Nephron (organoid): ENCODE measurements at regions not wholly inside any gene's neighbourhood (a gene's known extent, or its start where the extent isn't known, plus 50 kb on each side); places are given as distances from the start of the nearest gene placed in this dataset.

ENCODE experiments used
- H3K27ac Mint-ChIP-seq, 3 experiments: 2 replicates each; pipeline ENCODE4 v1.8.0; 2020; ENCODE audit warnings: mixed read lengths in 3 of 3, mild to moderate bottlenecking in 2 of 3, moderate library complexity in 1 of 3
- H3K27me3 Mint-ChIP-seq: 2 replicates; pipeline ENCODE4 v1.8.0; 2021; ENCODE audit warnings: low read depth, mild to moderate bottlenecking, moderate library complexity, mixed read lengths
- H3K36me3 Mint-ChIP-seq: 2 replicates; pipeline ENCODE4 v1.8.0; 2020; ENCODE audit warnings: low read depth, mixed read lengths
- H3K4me1 Mint-ChIP-seq: 2 replicates; pipeline ENCODE4 v1.8.0; 2020; ENCODE audit warnings: mixed read lengths
- H3K4me3 Mint-ChIP-seq, 3 experiments: 2 replicates each; pipeline ENCODE4 v1.8.0; 2020; ENCODE audit warnings: mild to moderate bottlenecking in 3 of 3, mixed read lengths in 3 of 3, moderate library complexity in 2 of 3
- H3K9me3 Mint-ChIP-seq: 2 replicates; pipeline ENCODE4 v1.8.0; 2020; ENCODE audit warnings: mixed read lengths
- CTCF ChIP-seq, 3 experiments: fragments of 200-600 bp; sonication (generic); IDR thresholded peaks; one replicate each; pipeline ENCODE4 v1.5.0; 2021; ENCODE audit warnings: antibody characterized with exemption in 3 of 3; ENCODE audit not compliant: unreplicated experiment in 3 of 3

DNA sequence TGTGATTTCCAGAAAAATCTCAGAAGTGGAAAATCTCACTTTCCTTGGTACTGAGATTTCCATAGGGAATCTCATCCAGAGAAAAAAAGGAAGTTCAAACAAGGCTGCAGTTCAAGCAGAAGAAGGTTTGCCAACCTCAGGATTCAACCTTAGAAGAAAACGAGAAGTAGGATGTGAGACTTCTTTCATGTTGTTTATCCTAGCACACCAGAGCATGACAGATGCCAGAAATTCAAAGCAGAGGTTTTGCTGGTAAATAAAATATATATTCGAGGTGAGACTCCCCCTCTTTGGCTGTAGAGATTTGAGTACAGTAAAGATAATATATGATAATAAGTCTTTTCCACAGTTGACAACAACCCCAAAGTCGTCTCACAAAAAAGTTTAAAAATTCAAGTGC, 116.9 kb upstream of the SMC2 start:
- Mint-ChIP-seq H3K4me1 (no peaks in the 10 kb centered on the region), H3K36me3 (no peaks in the 10 kb centered on the region), H3K4me3 (no peak overlapping the region), H3K27ac (no peak overlapping the region), H3K27me3 (no peaks in the 10 kb centered on the region), H3K9me3 (no peaks in the 10 kb centered on the region)
- TF ChIP-seq CTCF (IDR thresholded peaks at IDR 0.05; ENCODE audit: unreplicated experiment in 3 of 3), result no peak

- Mint-ChIP-seq H3K36me3 (no peaks in the 10 kb centered on the region), H3K27ac (no peak overlapping the region), H3K4me3 (no peak overlapping the region), H3K27me3 (no peaks in the 10 kb centered on the region), H3K4me1 (no peaks in the 10 kb centered on the region), H3K9me3 (no peaks in the 10 kb centered on the region)
- TF ChIP-seq CTCF (IDR thresholded peaks at IDR 0.05; ENCODE audit: unreplicated experiment in 3 of 3), result no peak
Measured at GRCh38 chr9:103978396-103978795, 115.7 kb upstream of the SMC2 start.

- Mint-ChIP-seq H3K27me3 (no peaks in the 10 kb centered on the region), H3K36me3 (no peaks in the 10 kb centered on the region)
Measured at GRCh38 chr9:103981912-103982311, 112.2 kb upstream of the SMC2 start.

GRCh38 chr9:103985077-103985476, 109.0 kb upstream of the SMC2 start:
- H3K9me3 Mint-ChIP-seq, result no peaks in the 10 kb centered on the region
- no peak overlapping the region for H3K27ac Mint-ChIP-seq
- H3K4me1 Mint-ChIP-seq, result peaks cover 16% of the 10 kb centered on the region
- H3K4me3 Mint-ChIP-seq, result no peak overlapping the region
- H3K27me3 Mint-ChIP-seq, result no peaks in the 10 kb centered on the region
- no peaks in the 10 kb centered on the region for H3K36me3 Mint-ChIP-seq
- TF ChIP-seq CTCF (IDR thresholded peaks at IDR 0.05; ENCODE audit: unreplicated experiment in 3 of 3), result no peak

More at GRCh38 chr9:103981912-103982311, 112.2 kb upstream of the SMC2 start:
- Mint-ChIP-seq H3K4me1 (no peaks in the 10 kb centered on the region), H3K4me3 (no peak overlapping the region), H3K27ac (no peak overlapping the region), H3K9me3 (no peaks in the 10 kb centered on the region)
- no peak for TF ChIP-seq CTCF (IDR thresholded peaks at IDR 0.05; ENCODE audit: unreplicated experiment in 3 of 3)

DNA sequence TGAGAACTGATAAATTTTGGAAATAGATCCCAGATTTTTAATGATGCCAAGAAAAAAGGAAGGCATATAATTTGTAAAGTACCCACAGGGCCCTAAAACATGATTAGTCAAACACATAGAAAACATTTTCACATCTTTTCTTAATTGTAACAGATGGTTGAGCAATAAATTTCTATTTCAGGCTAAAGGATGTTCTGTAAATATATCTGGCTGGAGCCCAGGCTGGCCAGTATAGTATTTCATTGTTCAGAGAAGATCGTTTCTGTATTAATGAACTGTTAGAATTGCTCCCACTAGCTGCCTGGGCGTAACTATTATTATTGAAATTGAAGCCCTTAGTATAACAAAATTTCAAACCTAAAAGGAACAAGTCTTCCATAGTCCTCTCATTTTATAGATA, 105.3 kb upstream of the SMC2 start:
- no peak overlapping the region for H3K4me3 Mint-ChIP-seq
- no peak overlapping the region for H3K27ac Mint-ChIP-seq
- peaks cover 26% of the 10 kb centered on the region for H3K4me1 Mint-ChIP-seq
- H3K36me3 Mint-ChIP-seq, result no peaks in the 10 kb centered on the region
- H3K9me3 Mint-ChIP-seq, result no peaks in the 10 kb centered on the region
- no peaks in the 10 kb centered on the region for H3K27me3 Mint-ChIP-seq
- no peak for TF ChIP-seq CTCF (IDR thresholded peaks at IDR 0.05; ENCODE audit: unreplicated experiment in 3 of 3)

DNA sequence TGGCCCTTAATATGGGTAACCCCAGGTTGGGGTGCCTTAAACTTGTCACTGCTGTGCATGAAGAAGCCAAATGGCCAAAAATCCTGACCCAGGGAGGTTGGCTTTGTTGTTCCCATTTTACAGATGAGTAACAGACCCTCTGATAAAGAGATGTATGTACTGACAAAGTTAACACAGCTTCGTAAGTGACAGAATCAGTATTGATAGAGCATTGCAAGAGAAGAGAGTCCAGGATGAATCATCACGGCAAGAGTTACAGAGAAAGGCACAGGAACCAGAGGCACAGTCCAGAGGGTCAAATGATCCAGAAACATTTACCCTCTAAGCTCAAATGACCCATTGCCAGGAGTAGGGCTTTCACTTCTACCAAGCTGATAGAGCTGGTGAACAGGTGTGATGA, 103.8 kb upstream of the SMC2 start:
- no peak overlapping the region for H3K27ac Mint-ChIP-seq
- H3K4me3 Mint-ChIP-seq, result no peak overlapping the region
- no peaks in the 10 kb centered on the region for H3K27me3 Mint-ChIP-seq
- H3K4me1 Mint-ChIP-seq, result peaks cover 26% of the 10 kb centered on the region
- peaks cover 4% of the 10 kb centered on the region for H3K9me3 Mint-ChIP-seq
- TF ChIP-seq CTCF (IDR thresholded peaks at IDR 0.05; ENCODE audit: unreplicated experiment in 3 of 3), result no peak
- no peaks in the 10 kb centered on the region for H3K36me3 Mint-ChIP-seq
